ENCODE measurements at regions not wholly inside any gene's neighbourhood (a gene's known extent, or its start where the extent isn't known, plus 50 kb on each side); places are given as distances from the start of the nearest gene placed in this dataset.

DNA sequence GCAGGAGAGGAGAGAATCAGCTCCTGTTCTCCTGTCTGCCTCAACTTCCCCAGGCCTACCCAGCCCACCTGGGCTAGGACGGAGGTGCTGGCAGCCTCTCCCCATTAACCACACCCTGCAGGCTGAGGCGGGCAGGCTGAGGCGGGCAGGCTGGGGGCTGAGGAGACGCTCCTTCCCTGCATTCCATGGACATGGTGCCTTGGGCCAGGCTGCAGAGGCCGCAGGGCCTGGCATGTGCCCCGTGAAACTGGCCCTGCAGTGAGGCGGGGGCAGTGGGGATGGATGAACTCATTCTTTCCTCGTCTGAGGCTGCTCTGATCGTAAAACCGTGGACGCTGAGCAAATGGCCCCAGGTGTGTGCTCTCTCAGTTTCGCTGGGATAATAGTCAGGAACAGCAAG is 84.7 kb upstream of the LAPTM4A start:
- WGBS, 2 donors = 61 to 78% methylated on average over 12 of the region's 12 CpGs
- H3K27ac ChIP-seq = no peak overlapping the region
- DNase-seq = no peak
- no peaks in the 10 kb centered on the region for H3K27me3 ChIP-seq
- H3K9me3 ChIP-seq = no peaks in the 10 kb centered on the region
- no peaks in the 10 kb centered on the region for H3K4me1 ChIP-seq
- intact Hi-C loops (cut with DNase I) = loop anchor here (10.0 kb wide), 1 partner anchor 509 kb away; no protein-coding TSS in a partner anchor
- H3K36me3 ChIP-seq = no peaks in the 10 kb centered on the region
- H3K4me3 ChIP-seq = no peak overlapping the region
- no peak for TF ChIP-seq POLR2AphosphoS5 (IDR thresholded peaks at IDR 0.05)

DNA sequence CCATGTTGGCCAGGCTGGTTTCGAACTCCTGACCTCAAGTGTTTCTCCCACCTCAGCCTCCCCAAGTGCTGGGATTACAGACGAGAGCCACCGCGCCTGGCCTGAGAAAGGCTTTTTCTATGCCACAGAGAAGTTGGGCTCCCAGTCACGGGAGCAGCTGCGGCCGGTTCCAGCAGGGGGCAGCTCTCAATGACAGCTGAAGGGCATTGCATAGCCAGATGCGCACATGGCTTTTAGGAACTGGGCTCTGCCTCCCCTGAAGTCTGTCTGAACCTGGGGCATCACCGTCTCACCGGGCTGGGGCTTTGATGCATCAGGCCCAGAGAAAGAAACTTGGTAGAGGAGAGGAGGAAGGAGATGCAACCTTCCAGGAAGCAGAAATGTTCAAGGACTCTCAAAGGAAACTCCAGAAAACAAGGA is 84.2 kb upstream of the LAPTM4A start:
- no peaks in the 10 kb centered on the region for H3K27me3 ChIP-seq
- H3K4me1 ChIP-seq = no peaks in the 10 kb centered on the region
- DNase-seq = peak; percentile 72
- no peak overlapping the region for H3K27ac ChIP-seq
- intact Hi-C loops (cut with DNase I) = loop anchor here (10.0 kb wide), 1 partner anchor 509 kb away; no protein-coding TSS in a partner anchor
- H3K36me3 ChIP-seq = no peaks in the 10 kb centered on the region
- TF ChIP-seq, protein P1, sequence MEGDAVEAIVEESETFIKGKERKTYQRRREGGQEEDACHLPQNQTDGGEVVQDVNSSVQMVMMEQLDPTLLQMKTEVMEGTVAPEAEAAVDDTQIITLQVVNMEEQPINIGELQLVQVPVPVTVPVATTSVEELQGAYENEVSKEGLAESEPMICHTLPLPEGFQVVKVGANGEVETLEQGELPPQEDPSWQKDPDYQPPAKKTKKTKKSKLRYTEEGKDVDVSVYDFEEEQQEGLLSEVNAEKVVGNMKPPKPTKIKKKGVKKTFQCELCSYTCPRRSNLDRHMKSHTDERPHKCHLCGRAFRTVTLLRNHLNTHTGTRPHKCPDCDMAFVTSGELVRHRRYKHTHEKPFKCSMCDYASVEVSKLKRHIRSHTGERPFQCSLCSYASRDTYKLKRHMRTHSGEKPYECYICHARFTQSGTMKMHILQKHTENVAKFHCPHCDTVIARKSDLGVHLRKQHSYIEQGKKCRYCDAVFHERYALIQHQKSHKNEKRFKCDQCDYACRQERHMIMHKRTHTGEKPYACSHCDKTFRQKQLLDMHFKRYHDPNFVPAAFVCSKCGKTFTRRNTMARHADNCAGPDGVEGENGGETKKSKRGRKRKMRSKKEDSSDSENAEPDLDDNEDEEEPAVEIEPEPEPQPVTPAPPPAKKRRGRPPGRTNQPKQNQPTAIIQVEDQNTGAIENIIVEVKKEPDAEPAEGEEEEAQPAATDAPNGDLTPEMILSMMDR (IDR thresholded peaks at IDR 0.05) = peak in 2 of 4 experiments; percentile 46 to 55
- peak in 1 of 4 donors; percentile 9 for TF ChIP-seq POLR2AphosphoS5 (IDR thresholded peaks at IDR 0.05)
- TF ChIP-seq EP300 (IDR thresholded peaks at IDR 0.05) = no peak
- H3K9me3 ChIP-seq = no peaks in the 10 kb centered on the region
- H3K4me3 ChIP-seq = no peak overlapping the region
- WGBS, 2 donors = 28 to 57% methylated on average over 10 of the region's 10 CpGs

DNA sequence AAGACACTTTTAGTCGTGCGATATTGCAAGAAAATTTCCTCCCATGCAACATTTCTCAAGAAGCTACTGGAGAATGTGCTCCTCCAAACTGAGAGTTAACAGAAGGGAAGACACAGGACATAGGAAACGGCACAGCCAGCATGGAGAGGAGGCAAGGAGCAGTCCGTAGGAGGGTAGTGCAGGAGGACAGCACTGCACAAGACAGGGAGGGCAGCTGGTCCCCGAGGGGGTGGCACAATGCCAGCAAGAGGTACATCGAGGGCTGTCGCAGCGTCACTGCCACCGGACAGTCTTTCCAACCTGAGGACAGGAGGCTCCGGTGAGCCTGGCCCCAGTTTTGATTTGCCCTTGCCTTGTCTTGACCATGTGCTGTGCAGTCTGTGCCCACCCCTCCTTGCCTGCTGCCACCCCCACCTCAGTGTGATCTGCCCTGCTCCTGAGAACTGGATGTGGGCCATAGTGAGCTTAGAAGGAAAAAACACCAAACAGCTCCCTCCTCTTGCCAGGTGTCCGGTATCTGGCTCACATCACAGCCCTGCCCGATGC is 81.6 kb upstream of the LAPTM4A start:
- no peak for DNase-seq
- Histone ChIP-seq H3K9me3 (no peaks in the 10 kb centered on the region), H3K27me3 (no peaks in the 10 kb centered on the region), H3K27ac (no peak overlapping the region), H3K36me3 (no peaks in the 10 kb centered on the region), H3K4me3 (no peak overlapping the region), H3K4me1 (no peaks in the 10 kb centered on the region)
- 78 to 84% methylated on average over 12 of the region's 12 CpGs for WGBS, 2 donors
- intact Hi-C loops (cut with DNase I) = loop anchor here (10.0 kb wide), 1 partner anchor 512 kb away; no protein-coding TSS in a partner anchor
- TF ChIP-seq, protein P1 (IDR thresholded peaks at IDR 0.05) = no peak
- TF ChIP-seq POLR2A (IDR thresholded peaks at IDR 0.05) = no peak
- no peak for TF ChIP-seq POLR2AphosphoS5 (IDR thresholded peaks at IDR 0.05)
- TF ChIP-seq EP300 (IDR thresholded peaks at IDR 0.05) = no peak

DNA sequence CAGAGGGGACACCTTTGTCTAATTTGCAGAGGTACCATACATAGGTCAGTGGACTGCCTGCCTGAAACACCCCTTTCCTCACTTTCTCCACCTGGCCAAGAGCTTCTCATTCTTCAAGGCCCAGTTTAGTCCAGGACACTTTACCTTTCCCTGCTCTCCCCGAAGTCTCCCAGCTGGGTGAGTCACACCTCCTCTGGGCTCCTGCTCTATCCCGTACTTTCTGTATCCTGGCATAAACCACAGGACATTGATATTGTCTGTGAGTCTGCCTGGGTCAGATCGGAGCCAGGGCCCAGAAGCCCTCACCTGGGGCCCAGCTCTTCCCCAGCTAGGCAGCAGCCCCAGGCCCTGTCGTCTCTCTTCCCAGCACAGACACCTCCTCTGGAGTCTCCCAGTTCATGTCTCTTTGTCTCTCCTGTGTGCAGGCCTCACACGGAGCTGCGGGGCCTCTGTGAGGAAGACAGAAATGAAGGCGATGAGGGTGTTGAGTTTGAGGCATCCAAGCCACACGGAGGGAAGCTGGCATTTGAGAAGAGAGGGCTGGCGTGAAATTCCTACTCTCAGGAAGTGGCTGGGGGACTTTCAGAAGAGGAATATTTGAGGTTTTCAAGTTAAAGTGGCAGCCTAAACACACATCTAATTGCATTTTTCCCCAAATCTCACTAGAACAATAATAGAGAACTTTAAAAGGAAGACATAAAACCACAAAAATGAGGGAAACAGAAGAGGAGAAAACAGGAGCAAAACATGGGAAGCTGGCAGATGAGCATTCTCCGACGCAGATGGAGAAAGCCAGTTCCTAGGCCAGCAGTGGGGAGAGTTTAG is 79.6 kb upstream of the LAPTM4A start:
- no peak overlapping the region for H3K4me3 ChIP-seq
- intact Hi-C loops (cut with DNase I) = loop anchor here (10.0 kb wide), 1 partner anchor 514 kb away; no protein-coding TSS in a partner anchor
- no peaks in the 10 kb centered on the region for H3K27me3 ChIP-seq
- H3K27ac ChIP-seq = no peak overlapping the region
- TF ChIP-seq POLR2A (IDR thresholded peaks at IDR 0.05) (no peak), EP300 (IDR thresholded peaks at IDR 0.05) (no peak), POLR2AphosphoS5 (IDR thresholded peaks at IDR 0.05) (no peak)
- TF ChIP-seq, protein P1 (IDR thresholded peaks at IDR 0.05) = no peak
- 73 to 80% methylated on average over 11 of the region's 11 CpGs for WGBS, 2 donors
- no peaks in the 10 kb centered on the region for H3K36me3 ChIP-seq
- H3K4me1 ChIP-seq = no peaks in the 10 kb centered on the region
- H3K9me3 ChIP-seq = no peaks in the 10 kb centered on the region
- no peak for DNase-seq

DNA sequence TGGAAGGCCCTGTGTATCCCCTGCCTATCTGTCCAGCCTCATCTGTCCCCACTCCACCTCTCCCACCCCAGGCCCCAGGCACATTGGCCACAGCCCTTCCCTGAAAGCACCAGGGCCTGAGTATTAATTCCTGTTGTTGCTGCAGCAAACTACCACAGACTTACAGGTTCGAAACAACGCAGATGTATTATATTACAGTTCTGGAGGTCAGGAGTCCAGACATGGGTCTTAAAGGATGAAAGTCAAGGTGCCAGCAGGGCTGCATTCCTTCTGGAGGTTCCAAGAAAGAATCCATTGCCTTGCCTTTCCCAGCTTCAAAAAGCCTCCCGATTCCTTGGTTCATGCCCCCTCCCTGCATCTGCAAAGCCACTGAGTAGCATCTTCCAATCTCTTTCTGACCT is 78.7 kb upstream of the LAPTM4A start:
- WGBS, 2 donors = 45 to 80% methylated on average over 3 of the region's 3 CpGs
- TF ChIP-seq, protein P1 (IDR thresholded peaks at IDR 0.05) = no peak
- TF ChIP-seq POLR2AphosphoS5 (IDR thresholded peaks at IDR 0.05) (no peak), EP300 (IDR thresholded peaks at IDR 0.05) (no peak), POLR2A (IDR thresholded peaks at IDR 0.05) (no peak)
- H3K27me3 ChIP-seq = no peaks in the 10 kb centered on the region
- no peak for DNase-seq
- H3K36me3 ChIP-seq = no peaks in the 10 kb centered on the region
- no peaks in the 10 kb centered on the region for H3K9me3 ChIP-seq
- no peaks in the 10 kb centered on the region for H3K4me1 ChIP-seq
- intact Hi-C loops (cut with DNase I) = loop anchor here (10.0 kb wide), 1 partner anchor 515 kb away; no protein-coding TSS in a partner anchor
- H3K4me3 ChIP-seq = no peak overlapping the region
- no peak overlapping the region for H3K27ac ChIP-seq

Data from sigmoid colon (tissue), 6 donors.